AML-193 (cell line): ENCODE measurements at regions not wholly inside any gene's neighbourhood (a gene's known extent, or its start where the extent isn't known, plus 50 kb on each side); places are given as distances from the start of the nearest gene placed in this dataset.
"Not testable (repeated sequence)": the region's sequence is repeated elsewhere in the genome, so short reads cannot be mapped to it uniquely, and the experiment has no call there.

Experiments used
- DNase-seq, 2 experiments: peaks; one replicate each; lab custom pipeline; 2025; lab: John Stamatoyannopoulos, UW

GRCh38 chr3:5980475-5980874 is 793.0 kb downstream of the EDEM1 start:
- no peak for DNase-seq

DNA sequence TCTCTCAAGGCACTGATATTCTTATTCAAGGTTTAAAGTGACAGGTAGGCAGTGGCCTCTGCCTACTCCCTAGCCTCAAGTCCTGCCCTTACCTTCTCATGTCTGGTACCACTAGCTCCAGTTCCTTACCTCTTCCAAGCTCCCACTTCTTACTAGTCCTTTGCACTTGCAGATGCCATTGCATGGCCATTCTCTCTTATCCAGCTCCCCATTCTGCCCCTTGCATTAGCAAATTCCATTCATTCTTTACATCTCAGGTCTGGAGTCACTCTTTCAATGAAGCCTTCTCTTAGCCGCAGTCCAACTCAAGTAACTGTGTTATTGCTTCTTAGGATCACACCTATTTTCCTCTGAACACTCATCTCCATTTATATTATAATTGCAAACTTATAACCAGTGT is 807.1 kb downstream of the EDEM1 start:
- no peak for DNase-seq

- DNase-seq, result no peak
Measured at GRCh38 chr3:6018456-6018855, 830.9 kb downstream of the EDEM1 start.

DNA sequence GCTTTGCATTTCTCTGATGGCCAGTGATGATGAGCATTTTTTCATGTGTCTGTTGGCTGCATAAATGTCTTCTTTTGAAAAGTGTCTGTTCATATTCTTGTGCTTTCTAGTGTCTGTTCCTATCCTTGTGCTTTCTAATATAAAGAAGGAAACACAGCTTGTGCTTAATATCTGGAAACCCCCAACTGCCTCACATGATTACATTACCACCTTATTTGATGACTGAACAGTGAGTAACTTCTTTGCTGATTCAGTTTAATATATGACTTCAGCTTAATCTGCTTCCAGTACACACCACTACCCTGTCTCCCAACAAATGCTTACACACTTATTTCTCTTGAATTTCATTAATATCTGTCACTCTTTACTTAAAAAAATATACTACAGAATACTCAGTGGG is 835.1 kb downstream of the EDEM1 start:
- no peak for DNase-seq

GRCh38 chr3:6025032-6025431 is 835.9 kb upstream of the GRM7 start:
- DNase-seq, result no peak

- not testable (repeated sequence) for DNase-seq
Measured at GRCh38 chr3:6030648-6031047, 830.3 kb upstream of the GRM7 start.

GRCh38 chr3:6035626-6036025 is 825.3 kb upstream of the GRM7 start:
- DNase-seq, result no peak

- no peak for DNase-seq
Measured at GRCh38 chr3:6039971-6040370, 820.9 kb upstream of the GRM7 start.

GRCh38 chr3:6041894-6042293 is 819.0 kb upstream of the GRM7 start:
- no peak for DNase-seq

GRCh38 chr3:6047016-6047415 is 813.9 kb upstream of the GRM7 start:
- DNase-seq, result no peak

DNA sequence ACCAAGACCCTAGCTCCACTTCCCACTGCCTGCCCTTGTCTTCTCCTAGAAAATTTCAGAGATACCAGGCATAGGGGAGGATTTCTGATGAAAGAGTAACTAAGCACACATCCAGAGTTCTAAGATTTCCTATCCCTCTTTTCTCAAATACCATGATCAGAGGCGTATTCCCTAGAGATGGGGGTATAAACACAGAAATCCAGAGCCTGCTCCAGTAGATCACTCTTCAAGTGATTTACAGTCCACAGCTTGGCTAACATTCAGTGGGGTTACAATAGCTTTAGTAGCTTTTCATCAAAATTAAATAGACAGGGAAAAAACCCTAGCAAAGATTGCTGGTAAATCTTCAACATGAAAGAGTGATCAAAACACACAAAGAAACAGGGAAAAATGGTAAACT is 800.7 kb upstream of the GRM7 start:
- no peak for DNase-seq

DNA sequence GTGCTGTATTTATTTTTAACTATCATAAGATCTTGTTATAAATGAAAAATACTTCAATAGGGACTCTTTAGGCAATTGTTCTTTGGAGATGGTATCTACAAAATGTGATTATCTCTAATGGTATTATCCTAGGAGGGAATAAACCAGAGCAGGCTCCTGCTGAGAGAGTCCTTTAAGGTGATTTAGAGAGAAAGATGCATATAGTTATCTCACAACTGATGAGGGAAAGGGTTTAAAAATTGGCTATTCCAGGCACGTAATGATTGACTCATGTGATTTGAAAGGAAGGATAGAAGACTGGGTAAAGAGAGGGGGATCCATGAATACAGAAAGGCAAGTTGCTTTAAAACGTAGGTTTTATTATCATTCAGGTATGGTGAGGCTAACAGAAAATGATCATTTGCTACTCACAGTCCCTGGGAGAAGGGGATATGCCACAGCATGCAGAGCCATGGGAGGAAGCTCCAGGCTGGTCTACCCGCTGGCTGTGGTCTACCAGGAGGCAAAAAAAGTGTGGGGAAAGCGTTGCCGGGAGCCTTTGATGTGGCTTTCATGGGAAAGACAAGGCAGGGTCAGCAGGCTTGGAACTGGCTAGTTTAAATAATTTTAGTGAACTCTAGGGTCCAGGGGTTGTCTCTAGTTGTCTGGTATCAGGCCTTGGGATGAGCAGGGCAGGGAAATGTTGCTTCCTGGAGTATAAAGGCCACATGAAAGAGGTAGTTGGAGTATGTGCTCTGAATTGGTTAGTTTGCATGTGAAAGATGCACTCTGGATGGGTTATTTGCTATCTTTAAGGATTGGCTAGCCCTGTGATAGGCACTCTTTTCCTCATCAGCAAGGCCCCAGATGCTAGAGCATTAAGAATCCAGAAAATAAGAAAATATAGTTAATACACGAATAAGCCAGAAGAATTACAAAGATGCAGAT is 798.4 kb upstream of the GRM7 start:
- DNase-seq, result no peak

GRCh38 chr3:6066397-6066796 is 794.5 kb upstream of the GRM7 start:
- no peak for DNase-seq

- DNase-seq, result not testable (repeated sequence)
Measured at GRCh38 chr3:6066868-6067578, 793.9 kb upstream of the GRM7 start.

GRCh38 chr3:6074952-6075351 is 786.0 kb upstream of the GRM7 start:
- DNase-seq, result no peak

- DNase-seq, result no peak
Measured at GRCh38 chr3:6078436-6078835, 782.5 kb upstream of the GRM7 start.

- no peak for DNase-seq
Measured at GRCh38 chr3:6079011-6079410, 781.9 kb upstream of the GRM7 start.

DNA sequence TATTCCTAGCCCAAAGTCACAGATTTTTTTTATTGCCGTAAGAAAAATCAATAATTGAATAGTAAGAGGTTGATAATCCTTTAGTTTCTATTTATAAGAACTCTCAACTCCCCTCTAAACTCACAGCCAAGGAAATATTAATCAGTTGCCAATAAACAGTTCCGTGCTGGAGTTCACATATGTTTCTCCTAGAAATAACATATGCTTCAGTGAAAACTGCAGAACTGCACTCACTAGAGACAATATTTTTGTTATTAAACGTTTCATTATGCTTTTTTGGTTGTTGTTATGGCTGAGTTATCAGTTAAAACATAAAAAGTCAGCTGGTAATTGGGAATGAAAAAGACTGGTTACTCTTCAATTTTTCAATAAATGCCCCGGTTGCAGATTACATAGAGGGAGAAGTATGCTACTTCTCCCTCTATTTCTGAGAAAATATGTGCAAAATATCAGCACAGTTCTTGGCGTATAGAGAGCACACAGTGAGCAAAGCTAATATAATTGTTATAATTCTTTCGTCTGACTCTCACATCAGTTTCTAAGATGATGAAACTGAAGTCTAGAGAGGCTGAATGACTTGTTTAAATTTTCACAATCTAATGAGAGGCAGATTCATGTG is 781.2 kb upstream of the GRM7 start:
- no peak for DNase-seq

GRCh38 chr3:6088433-6088832 is 772.5 kb upstream of the GRM7 start:
- DNase-seq, result no peak

DNA sequence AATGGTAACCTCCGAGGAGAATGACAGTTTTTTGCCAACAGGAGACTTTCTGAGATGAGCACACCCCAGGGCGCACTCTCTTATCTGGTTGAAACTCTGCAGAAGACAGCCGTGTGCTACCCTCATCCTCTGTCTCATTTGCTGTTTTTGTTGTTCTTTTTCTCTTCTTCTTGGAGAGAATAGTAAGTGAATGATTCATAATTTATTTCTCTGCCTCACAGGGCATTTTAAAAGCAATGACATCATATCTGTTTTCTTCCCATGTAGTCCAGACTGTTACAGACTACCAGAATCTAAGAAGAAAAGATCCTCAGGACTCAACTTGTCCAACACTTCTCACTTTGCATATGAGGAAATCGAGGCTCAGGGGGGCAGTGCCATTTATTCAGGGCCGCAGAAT is 771.1 kb upstream of the GRM7 start:
- no peak for DNase-seq

GRCh38 chr3:6091262-6091661 is 769.7 kb upstream of the GRM7 start:
- no peak for DNase-seq

DNA sequence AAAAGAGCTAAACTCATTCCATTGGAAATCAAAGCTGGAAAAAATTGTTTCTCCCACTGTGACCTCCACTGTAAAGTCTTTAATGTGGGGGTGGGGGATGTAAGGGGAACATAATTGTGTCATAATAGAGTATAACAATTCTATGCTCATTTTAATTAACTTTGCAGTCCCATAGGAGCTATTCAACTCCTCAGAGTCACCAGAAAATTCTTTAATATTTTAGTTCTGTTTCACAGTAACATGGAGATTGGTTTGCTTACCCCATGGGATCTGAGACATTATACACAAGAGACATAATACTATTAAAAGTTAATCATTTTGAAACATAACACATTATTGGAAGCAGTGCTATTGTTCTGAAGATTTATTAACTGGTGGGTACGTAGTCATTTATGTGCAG is 765.9 kb upstream of the GRM7 start:
- DNase-seq, result no peak

- no peak for DNase-seq
Measured at GRCh38 chr3:6097021-6097420, 763.9 kb upstream of the GRM7 start.
